Ascending aorta (tissue), 2 donors: ENCODE measurements at regions not wholly inside any gene's neighbourhood (a gene's known extent, or its start where the extent isn't known, plus 50 kb on each side); places are given as distances from the start of the nearest gene placed in this dataset.

Experiments used
- DNase-seq, 2 donors: peaks; one replicate each; pipeline ENCODE4 v3.0.0-alpha.2; 2019; ENCODE audit warnings: low spot score in 2 of 2
- H3K27ac ChIP-seq, 2 donors: fragments of 200-600 bp; sonication (generic); one replicate each; pipeline ENCODE4 v1.5.1; 2016 to 2017; ENCODE audit warnings: mild to moderate bottlenecking in 1 of 2
- H3K27me3 ChIP-seq: fragments of 200-600 bp; sonication (generic); one replicate; pipeline ENCODE4 v1.5.1; 2017
- H3K36me3 ChIP-seq, 2 donors: fragments of 200-600 bp; sonication (generic); one replicate each; pipeline ENCODE4 v1.5.1; 2016
- H3K4me1 ChIP-seq, 2 donors: fragments of 200-600 bp; sonication (generic); one replicate each; pipeline ENCODE4 v1.5.1; 2016 to 2017; ENCODE audit warnings: mild to moderate bottlenecking in 1 of 2
- H3K4me3 ChIP-seq, 2 donors: fragments of 200-600 bp; sonication (generic); one replicate each; pipeline ENCODE4 v1.5.1; 2016 to 2017; ENCODE audit warnings: mild to moderate bottlenecking in 1 of 2
- H3K9me3 ChIP-seq, 2 donors: fragments of 200-600 bp; sonication (generic); one replicate each; pipeline ENCODE4 v1.5.1; 2016
- CTCF ChIP-seq, 3 experiments: fragments of 200-600 bp in 2 of 3; fragments of 450-650 bp in 1 of 3; sonication (generic) in 2 of 3; IDR thresholded peaks; one replicate each; pipeline ENCODE4 v1.5.1; 2016 to 2019; ENCODE audit warnings: antibody characterized with exemption in 3 of 3, mild to moderate bottlenecking in 1 of 3, moderate library complexity in 1 of 3
- intact Hi-C: fragments of 100-400 bp; cut with DNase I; formaldehyde crosslinking; loops from one replicate; pipeline ENCODE4 v1.15.1; 2023

GRCh38 chr6:40326714-40327421 is 260.3 kb downstream of the LRFN2 start:
- no peaks in the 10 kb centered on the region for H3K9me3 ChIP-seq
- H3K36me3 ChIP-seq = no peaks in the 10 kb centered on the region
- no peak overlapping the region for H3K27ac ChIP-seq
- no peaks in the 10 kb centered on the region for H3K27me3 ChIP-seq
- intact Hi-C loops = no loop called here
- no peaks in the 10 kb centered on the region for H3K4me1 ChIP-seq
- DNase-seq = no peak
- TF ChIP-seq CTCF (IDR thresholded peaks at IDR 0.05) = no peak
- H3K4me3 ChIP-seq = no peak overlapping the region

GRCh38 chr6:40325791-40326190 is 261.4 kb downstream of the LRFN2 start:
- DNase-seq = no peak
- no peak overlapping the region for H3K4me3 ChIP-seq
- intact Hi-C loops = no loop called here
- no peak overlapping the region for H3K27ac ChIP-seq
- H3K9me3 ChIP-seq = no peaks in the 10 kb centered on the region
- H3K4me1 ChIP-seq = no peaks in the 10 kb centered on the region
- no peaks in the 10 kb centered on the region for H3K36me3 ChIP-seq
- no peak for TF ChIP-seq CTCF (IDR thresholded peaks at IDR 0.05)
- no peaks in the 10 kb centered on the region for H3K27me3 ChIP-seq

GRCh38 chr6:40325041-40325440 is 262.1 kb downstream of the LRFN2 start:
- Histone ChIP-seq H3K4me3 (no peak overlapping the region), H3K4me1 (no peaks in the 10 kb centered on the region), H3K27ac (no peak overlapping the region), H3K36me3 (no peaks in the 10 kb centered on the region), H3K9me3 (no peaks in the 10 kb centered on the region), H3K27me3 (no peaks in the 10 kb centered on the region)
- intact Hi-C loops = no loop called here
- no peak for DNase-seq
- no peak for TF ChIP-seq CTCF (IDR thresholded peaks at IDR 0.05)

- no peaks in the 10 kb centered on the region for H3K36me3 ChIP-seq
- H3K27me3 ChIP-seq = no peaks in the 10 kb centered on the region
- no peaks in the 10 kb centered on the region for H3K4me1 ChIP-seq
- H3K9me3 ChIP-seq = no peaks in the 10 kb centered on the region
- intact Hi-C loops = no loop called here
- no peak for DNase-seq
- no peak overlapping the region for H3K27ac ChIP-seq
- H3K4me3 ChIP-seq = no peak overlapping the region
- no peak for TF ChIP-seq CTCF (IDR thresholded peaks at IDR 0.05)
These were observed 263.1 kb downstream of the LRFN2 start for GRCh38 chr6:40323881-40324634.

- Histone ChIP-seq H3K4me3 (no peak overlapping the region), H3K4me1 (no peaks in the 10 kb centered on the region), H3K27ac (no peak overlapping the region), H3K27me3 (no peaks in the 10 kb centered on the region), H3K9me3 (no peaks in the 10 kb centered on the region), H3K36me3 (no peaks in the 10 kb centered on the region)
- no peak for DNase-seq
- intact Hi-C loops = no loop called here
- TF ChIP-seq CTCF (IDR thresholded peaks at IDR 0.05) = no peak
These were observed 264.8 kb downstream of the LRFN2 start for GRCh38 chr6:40322336-40322735.
